ENCODE measurements at regions not wholly inside any gene's neighbourhood (a gene's known extent, or its start where the extent isn't known, plus 50 kb on each side); places are given as distances from the start of the nearest gene placed in this dataset.

- H4K20me1 ChIP-seq (ENCODE audit: insufficient read depth, low read length) = no peaks in the 10 kb centered on the region
- H3K36me3 ChIP-seq (replicated peaks; ENCODE audit: low read depth, low read length) = peaks cover under 1% of the 10 kb centered on the region
- H3K27ac ChIP-seq (ENCODE audit: low read length) = no peak overlapping the region
- H3K4me2 ChIP-seq (ENCODE audit: low read length) = no peak overlapping the region
- no peak overlapping the region for H3K4me3 ChIP-seq (ENCODE audit: low read length)
- H3K79me2 ChIP-seq (ENCODE audit: low read length) = no peaks in the 10 kb centered on the region
- no peaks in the 10 kb centered on the region for H3K9me3 ChIP-seq (ENCODE audit: insufficient read depth, low read length)
- no peak overlapping the region for H2AFZ ChIP-seq (ENCODE audit: low read depth, low read length)
- TF ChIP-seq EZH2phosphoT487 (IDR thresholded peaks at IDR 0.05; ENCODE audit: low read depth) = no peak
- TF ChIP-seq CTCF (IDR thresholded peaks at IDR 0.05; ENCODE audit: low read depth, low read length) = no peak
- H3K9ac ChIP-seq (ENCODE audit: low read length) = no peak overlapping the region
- no peaks in the 10 kb centered on the region for H3K27me3 ChIP-seq (ENCODE audit: low read depth, low read length)
- 0 out of 2 replicates have a peak, but pooled peaks cover 3% of the 10 kb centered on the region for H3K4me1 ChIP-seq (ENCODE audit: low read length)
Observed at GRCh38 chr3:95348879-95349278, 1286.0 kb downstream of the NSUN3 start.

DNA sequence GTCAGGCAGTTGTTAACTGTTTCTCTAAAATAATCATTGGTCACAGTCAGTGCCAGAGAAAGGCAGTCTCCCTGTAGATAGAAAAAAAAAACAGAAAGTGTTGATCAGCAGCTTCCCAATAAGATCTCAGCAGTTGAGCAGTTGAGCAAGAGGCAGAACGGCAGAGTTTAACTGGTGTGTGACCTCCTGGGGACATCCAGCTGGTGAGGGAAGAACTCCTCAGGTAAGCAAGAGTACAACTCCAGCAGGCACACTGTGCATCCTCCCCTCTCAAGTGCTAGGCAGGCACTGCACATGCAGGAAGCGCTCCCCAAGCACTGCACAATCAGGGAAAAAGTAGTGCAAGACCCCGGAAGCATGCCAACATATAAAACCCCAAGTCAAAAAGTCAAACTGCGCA is 1287.2 kb downstream of the NSUN3 start:
- H2AFZ ChIP-seq (ENCODE audit: low read depth, low read length) = no peak overlapping the region; the same call in 1 of the 2 replicates

GRCh38 chr3:95351158-95351557 is 1288.3 kb downstream of the NSUN3 start:
- Histone ChIP-seq H3K36me3 (replicated peaks; ENCODE audit: low read depth, low read length) (peaks cover 13% of the 10 kb centered on the region), H2AFZ (ENCODE audit: low read depth, low read length) (peak overlapping the region; percentile 68; the same call in 1 of the 2 replicates), H3K79me2 (ENCODE audit: low read length) (no peaks in the 10 kb centered on the region), H3K27me3 (ENCODE audit: low read depth, low read length) (no peaks in the 10 kb centered on the region), H3K9me3 (ENCODE audit: insufficient read depth, low read length) (no peaks in the 10 kb centered on the region), H3K4me2 (ENCODE audit: low read length) (no peak overlapping the region), H3K9ac (ENCODE audit: low read length) (no peak overlapping the region), H4K20me1 (ENCODE audit: insufficient read depth, low read length) (no peaks in the 10 kb centered on the region), H3K4me3 (ENCODE audit: low read length) (no peak overlapping the region), H3K4me1 (ENCODE audit: low read length) (peaks cover 13% of the 10 kb centered on the region), H3K27ac (ENCODE audit: low read length) (no peak overlapping the region)
- TF ChIP-seq CTCF (IDR thresholded peaks at IDR 0.05; ENCODE audit: low read depth, low read length) (no peak), EZH2phosphoT487 (IDR thresholded peaks at IDR 0.05; ENCODE audit: low read depth) (no peak)

More for the DNA sequence above, 1287.2 kb downstream of the NSUN3 start:
- no peak for TF ChIP-seq EZH2phosphoT487 (IDR thresholded peaks at IDR 0.05; ENCODE audit: low read depth)
- TF ChIP-seq CTCF (IDR thresholded peaks at IDR 0.05; ENCODE audit: low read depth, low read length) = no peak
- H3K36me3 ChIP-seq (replicated peaks; ENCODE audit: low read depth, low read length) = peaks cover 9% of the 10 kb centered on the region
- H4K20me1 ChIP-seq (ENCODE audit: insufficient read depth, low read length) = no peaks in the 10 kb centered on the region
- no peak overlapping the region for H3K27ac ChIP-seq (ENCODE audit: low read length)
- no peaks in the 10 kb centered on the region for H3K9me3 ChIP-seq (ENCODE audit: insufficient read depth, low read length)
- no peaks in the 10 kb centered on the region for H3K27me3 ChIP-seq (ENCODE audit: low read depth, low read length)
- H3K4me3 ChIP-seq (ENCODE audit: low read length) = no peak overlapping the region
- 0 out of 2 replicates have a peak, but pooled peaks cover 3% of the 10 kb centered on the region for H3K4me1 ChIP-seq (ENCODE audit: low read length)
- no peak overlapping the region for H3K4me2 ChIP-seq (ENCODE audit: low read length)
- H3K79me2 ChIP-seq (ENCODE audit: low read length) = no peaks in the 10 kb centered on the region
- H3K9ac ChIP-seq (ENCODE audit: low read length) = no peak overlapping the region

DNA sequence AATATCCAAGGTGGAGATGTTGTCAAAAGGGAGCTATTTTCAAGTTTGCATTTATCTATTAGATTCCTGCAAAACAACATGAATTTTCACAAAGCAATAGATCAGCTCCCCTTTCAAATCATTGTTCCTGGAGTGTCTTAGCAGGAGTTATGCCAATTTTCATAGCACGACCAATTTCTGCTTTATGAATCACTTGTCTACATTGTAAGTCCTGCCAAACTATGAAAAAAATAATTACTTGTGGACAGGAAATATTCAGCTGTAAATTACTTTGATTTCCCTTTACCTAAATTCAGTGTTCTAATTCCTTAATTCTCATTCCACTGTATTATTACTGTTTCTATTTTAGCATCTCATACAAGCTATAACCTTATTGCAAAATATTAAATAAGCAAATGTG is 1289.6 kb downstream of the NSUN3 start:
- Histone ChIP-seq H2AFZ (ENCODE audit: low read depth, low read length) (no peak overlapping the region), H4K20me1 (ENCODE audit: insufficient read depth, low read length) (no peaks in the 10 kb centered on the region), H3K79me2 (ENCODE audit: low read length) (no peaks in the 10 kb centered on the region), H3K27ac (ENCODE audit: low read length) (no peak overlapping the region), H3K9me3 (ENCODE audit: insufficient read depth, low read length) (no peaks in the 10 kb centered on the region), H3K36me3 (replicated peaks; ENCODE audit: low read depth, low read length) (peaks cover 13% of the 10 kb centered on the region), H3K4me1 (ENCODE audit: low read length) (peaks cover 23% of the 10 kb centered on the region), H3K4me3 (ENCODE audit: low read length) (no peak overlapping the region), H3K9ac (ENCODE audit: low read length) (no peak overlapping the region), H3K4me2 (ENCODE audit: low read length) (no peak overlapping the region), H3K27me3 (ENCODE audit: low read depth, low read length) (no peaks in the 10 kb centered on the region)
- TF ChIP-seq EZH2phosphoT487 (IDR thresholded peaks at IDR 0.05; ENCODE audit: low read depth) = no peak
- no peak for TF ChIP-seq CTCF (IDR thresholded peaks at IDR 0.05; ENCODE audit: low read depth, low read length)
